PC-3 (cell line): ENCODE measurements at regions not wholly inside any gene's neighbourhood (a gene's known extent, or its start where the extent isn't known, plus 50 kb on each side); places are given as distances from the start of the nearest gene placed in this dataset.
"Not testable (repeated sequence)": the region's sequence is repeated elsewhere in the genome, so short reads cannot be mapped to it uniquely, and the experiment has no call there.

Source experiments
- ATAC-seq: fragments of 200-7000 bp; cut with Tn5 transposase; 2 replicates; pipeline ENCODE4 v1.9.1; 2020; ENCODE audit warnings: mild to moderate bottlenecking, moderate library complexity
- BruUV-seq: library from RNA; stranded (reverse); fragments of 400-500 nt; replicated peaks from 2 replicates; lab custom pipeline; 2021; lab: Mats Ljungman, UMichigan
- CTCF ChIA-PET: fragments of 300-600 bp; sonication (Branson Sonifier 250); formaldehyde crosslinking; loops from one replicate; lab custom pipeline; 2022; ENCODE audit warnings: antibody characterized with exemption; lab: Charles Lee
- POLR2A ChIA-PET: fragments of 300-600 bp; sonication (Branson Sonifier 250); formaldehyde crosslinking; loops from one replicate; lab custom pipeline; 2022; ENCODE audit warnings: antibody characterized with exemption; ENCODE audit not compliant: unreplicated experiment; lab: Charles Lee
- DNase-seq: peaks from one replicate; pipeline ENCODE4 v3.0.0-alpha.2; 2015
- H2AFZ ChIP-seq: fragments of 300-600 bp; sonication (generic); 2 replicates; pipeline ENCODE4 v1.6.0; 2016; ENCODE audit warnings: antibody characterized with exemption, low read length
- H3F3A ChIP-seq: fragments of 300-600 bp; sonication (generic); one replicate; pipeline ENCODE4 v1.6.0; 2017; ENCODE audit warnings: antibody characterized with exemption, low read length, control low read depth, mild to moderate bottlenecking; ENCODE audit not compliant: unreplicated experiment
- H3K27ac ChIP-seq: fragments of 300-600 bp; sonication (generic); 2 replicates; pipeline ENCODE4 v1.5.1; 2016; ENCODE audit warnings: mild to moderate bottlenecking, low read length
- H3K27me3 ChIP-seq: fragments of 300-600 bp; sonication (generic); 2 replicates; pipeline ENCODE4 v1.6.1; 2016; ENCODE audit warnings: low read length, mixed read lengths
- H3K36me3 ChIP-seq: fragments of 300-600 bp; sonication (generic); 2 replicates; pipeline ENCODE4 v1.6.1; 2016; ENCODE audit warnings: low read depth, mixed run types, low read length, mixed read lengths
- H3K4me1 ChIP-seq: fragments of 300-600 bp; sonication (generic); 2 replicates; pipeline ENCODE4 v1.5.1; 2016; ENCODE audit warnings: low read length; ENCODE audit not compliant: insufficient read depth
- H3K4me2 ChIP-seq: fragments of 300-600 bp; sonication (generic); 2 replicates; pipeline ENCODE4 v1.6.0; 2016; ENCODE audit warnings: low read length
- H3K4me3 ChIP-seq: fragments of 300-600 bp; sonication (generic); 2 replicates; pipeline ENCODE4 v1.5.1; 2016; ENCODE audit warnings: mild to moderate bottlenecking, low read length, mixed read lengths
- H3K79me2 ChIP-seq: fragments of 300-600 bp; sonication (generic); 2 replicates; pipeline ENCODE4 v1.6.1; 2017; ENCODE audit warnings: low read length, mixed read lengths
- H3K9ac ChIP-seq: fragments of 300-600 bp; sonication (generic); 2 replicates; pipeline ENCODE4 v1.6.0; 2016; ENCODE audit warnings: mild to moderate bottlenecking, low read length
- H3K9me2 ChIP-seq: fragments of 300-600 bp; sonication (generic); replicated peaks from 2 replicates; pipeline ENCODE4 v1.6.1; 2016; ENCODE audit warnings: mixed run types, low read length, mixed read lengths
- H3K9me3 ChIP-seq: fragments of 300-600 bp; sonication (generic); 2 replicates; pipeline ENCODE4 v1.6.1; 2016; ENCODE audit warnings: low read length, mixed read lengths
- H4K20me1 ChIP-seq: fragments of 300-600 bp; sonication (generic); 2 replicates; pipeline ENCODE4 v1.6.1; 2016; ENCODE audit warnings: low read length, mixed read lengths
- CTCF ChIP-seq: fragments of 300-600 bp; sonication (generic); conservative IDR thresholded peaks from 2 replicates; pipeline ENCODE4 v1.5.1; 2017; ENCODE audit warnings: antibody characterized with exemption, low read depth, mild to moderate bottlenecking, low read length
- EZH2 ChIP-seq: fragments of 300-600 bp; sonication (generic); IDR thresholded peaks from one replicate; pipeline ENCODE4 v1.6.1; 2017; ENCODE audit warnings: antibody characterized with exemption, mild to moderate bottlenecking, low read length; ENCODE audit not compliant: unreplicated experiment
- EZH2phosphoT487 ChIP-seq: fragments of 300-600 bp; sonication (generic); IDR thresholded peaks from 2 replicates; pipeline ENCODE4 v1.6.1; 2018; ENCODE audit warnings: mild to moderate bottlenecking, antibody characterized with exemption, low read length, borderline replicate concordance
- intact Hi-C: fragments of 100-400 bp; cut with micrococcal nuclease; formaldehyde crosslinking; loops from 2 replicates; pipeline ENCODE4 v1.9.0; 2023

- H3K79me2 ChIP-seq, result no peaks in the 10 kb centered on the region
- H2AFZ ChIP-seq, result no peak overlapping the region
- no peak overlapping the region for H3K4me2 ChIP-seq
- H3K4me1 ChIP-seq, result peaks cover 19% of the 10 kb centered on the region
- CTCF ChIA-PET, result no interaction called here
- H3K9ac ChIP-seq, result no peak overlapping the region
- DNase-seq (no peak), ATAC-seq (no peak)
- TF ChIP-seq EZH2 (no peak), EZH2phosphoT487 (no peak), CTCF (no peak)
- no peak overlapping the region for H3K27ac ChIP-seq
- BruUV-seq, result no TSS peak
- no peak overlapping the region for H3K4me3 ChIP-seq
- intact Hi-C loops, result loop anchor here (5.0 kb wide), 3 partner anchors 89 to 309 kb away; no protein-coding TSS in a partner anchor
- no peaks in the 10 kb centered on the region for H3K9me2 ChIP-seq
- POLR2A ChIA-PET, result no interaction called here
- no peaks in the 10 kb centered on the region for H3K9me3 ChIP-seq
- no peaks in the 10 kb centered on the region for H3K36me3 ChIP-seq
- no peaks in the 10 kb centered on the region for H3F3A ChIP-seq
- H4K20me1 ChIP-seq, result no peaks in the 10 kb centered on the region
- no peaks in the 10 kb centered on the region for H3K27me3 ChIP-seq
These were observed 173.5 kb downstream of the LACC1 start for GRCh38 chr13:44053208-44053607.

GRCh38 chr13:44054525-44054924 is 174.8 kb downstream of the LACC1 start:
- Histone ChIP-seq H3K9me3 (no peaks in the 10 kb centered on the region), H3K27me3 (no peaks in the 10 kb centered on the region), H3F3A (no peaks in the 10 kb centered on the region), H3K9ac (no peak overlapping the region), H3K9me2 (no peaks in the 10 kb centered on the region), H3K4me3 (no peak overlapping the region), H3K36me3 (no peaks in the 10 kb centered on the region), H3K4me2 (no peak overlapping the region), H2AFZ (no peak overlapping the region), H4K20me1 (no peaks in the 10 kb centered on the region), H3K4me1 (peaks cover 19% of the 10 kb centered on the region), H3K79me2 (no peaks in the 10 kb centered on the region), H3K27ac (no peak overlapping the region)
- BruUV-seq, result no TSS peak
- intact Hi-C loops, result loop anchor here (5.0 kb wide), 3 partner anchors 88 to 308 kb away; no protein-coding TSS in a partner anchor
- CTCF ChIA-PET, result no interaction called here
- ATAC-seq (no peak), DNase-seq (no peak)
- POLR2A ChIA-PET, result no interaction called here
- no peak for TF ChIP-seq EZH2
- no peak for TF ChIP-seq EZH2phosphoT487
- no peak for TF ChIP-seq CTCF

- H3K9ac ChIP-seq, H3K4me3 ChIP-seq, H3F3A ChIP-seq, H3K4me2 ChIP-seq, intact Hi-C loops, H3K9me3 ChIP-seq, H3K36me3 ChIP-seq, H3K27ac ChIP-seq, H4K20me1 ChIP-seq, ATAC-seq, BruUV-seq, POLR2A ChIA-PET, H3K79me2 ChIP-seq, H3K9me2 ChIP-seq, DNase-seq, H3K27me3 ChIP-seq, H2AFZ ChIP-seq: not testable (repeated sequence)
- H3K4me1 ChIP-seq, result peaks cover 19% of the 10 kb centered on the region
- CTCF ChIA-PET, result interaction anchor here (0.5 kb wide), 1 partner anchor 13 kb away, joined by 3 read pairs; no protein-coding TSS in a partner anchor
These were observed 176.0 kb downstream of the LACC1 start for GRCh38 chr13:44055681-44056080.
